ENCODE measurements at regions not wholly inside any gene's neighbourhood (a gene's known extent, or its start where the extent isn't known, plus 50 kb on each side); places are given as distances from the start of the nearest gene placed in this dataset.
"Not testable (repeated sequence)": the region's sequence is repeated elsewhere in the genome, so short reads cannot be mapped to it uniquely, and the experiment has no call there.

DNA sequence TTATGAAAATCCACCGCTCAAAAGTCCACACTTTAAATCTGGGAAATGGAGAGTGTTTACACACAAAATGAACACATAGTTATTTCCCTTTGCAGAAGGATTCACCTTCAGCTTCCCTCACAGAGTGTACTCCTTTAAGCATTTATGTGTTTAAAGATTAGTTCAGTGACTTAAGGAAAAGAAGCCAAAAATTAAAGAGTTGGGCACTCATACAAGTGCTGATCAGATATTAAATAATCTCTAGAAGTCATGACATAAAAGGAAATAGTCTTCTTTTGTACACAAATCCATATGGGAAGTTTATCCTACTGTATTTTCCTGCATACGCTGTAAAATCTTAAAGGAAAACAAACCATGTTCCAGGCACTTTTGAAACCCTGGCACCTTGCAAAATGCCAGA, 174.2 kb downstream of the LNPK start:
- DNase-seq = no peak

DNA sequence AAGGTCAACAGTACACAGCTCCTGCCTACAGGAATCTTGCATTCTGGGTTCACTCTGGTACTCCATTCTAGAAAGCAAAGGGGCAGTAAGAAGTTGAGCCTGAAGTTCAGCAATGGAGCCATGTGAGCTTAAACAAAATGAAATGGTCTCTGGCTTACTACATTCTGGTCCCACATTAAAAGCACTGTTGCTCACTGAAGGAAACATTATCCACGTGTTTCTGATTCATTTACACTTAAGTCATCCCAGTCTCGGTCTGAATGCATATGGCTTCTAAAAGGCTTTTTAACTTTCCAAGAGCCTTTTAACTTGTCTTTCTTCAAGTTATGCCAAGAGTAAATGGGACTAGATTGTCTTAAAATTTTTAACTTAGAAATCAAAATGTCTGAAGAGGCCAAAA, 177.8 kb downstream of the LNPK start:
- no peak for DNase-seq

DNA sequence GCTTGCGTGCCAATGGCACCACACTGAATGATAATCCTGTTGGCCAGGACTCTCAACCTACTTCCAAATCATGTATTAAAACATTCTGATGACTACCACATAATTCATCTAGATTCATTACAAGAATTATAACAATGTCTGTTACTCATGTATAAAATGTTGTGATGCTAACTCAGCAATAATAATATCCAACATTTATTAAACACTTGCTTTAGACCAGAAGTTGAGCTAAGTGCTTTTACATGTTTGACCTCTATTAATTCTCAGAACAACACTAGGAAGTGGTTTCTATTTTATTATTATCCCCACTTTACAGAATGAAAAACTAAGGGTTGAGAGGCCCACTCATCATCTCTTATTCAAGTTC, 178.4 kb downstream of the LNPK start:
- no peak for DNase-seq

DNA sequence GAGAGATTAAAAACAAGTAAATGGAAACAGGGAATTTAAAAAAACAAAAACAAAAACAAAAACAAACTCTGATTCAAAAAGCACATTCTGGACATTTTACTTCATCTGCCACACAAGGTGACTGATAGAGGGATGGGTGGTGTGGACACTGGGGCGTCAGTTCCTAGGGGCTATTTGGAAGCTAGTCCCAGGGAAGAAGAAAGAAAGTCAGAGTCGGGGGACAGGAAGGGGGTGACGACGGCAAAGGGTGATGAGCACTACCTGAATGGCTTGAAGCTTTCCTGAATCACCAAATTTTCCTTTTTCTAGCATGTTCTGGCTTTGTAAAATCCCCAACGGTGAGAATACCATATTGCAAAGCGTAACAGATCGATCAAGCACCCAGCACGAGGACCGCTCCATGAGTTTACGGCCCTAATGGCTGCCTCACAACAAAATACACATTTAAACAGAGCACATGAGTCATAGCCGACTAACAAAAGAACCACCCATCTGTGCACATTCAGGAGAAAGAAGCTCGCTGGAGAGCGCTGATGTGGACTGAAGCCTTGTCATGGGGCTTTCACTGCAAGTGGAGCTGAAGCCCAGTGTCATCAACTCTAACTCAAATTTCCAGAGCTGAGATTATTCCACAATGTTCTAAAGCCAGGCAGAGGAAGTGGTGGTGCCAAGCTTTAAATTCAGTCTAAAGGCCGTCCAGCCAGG, 178.9 kb downstream of the LNPK start:
- DNase-seq = no peak

DNA sequence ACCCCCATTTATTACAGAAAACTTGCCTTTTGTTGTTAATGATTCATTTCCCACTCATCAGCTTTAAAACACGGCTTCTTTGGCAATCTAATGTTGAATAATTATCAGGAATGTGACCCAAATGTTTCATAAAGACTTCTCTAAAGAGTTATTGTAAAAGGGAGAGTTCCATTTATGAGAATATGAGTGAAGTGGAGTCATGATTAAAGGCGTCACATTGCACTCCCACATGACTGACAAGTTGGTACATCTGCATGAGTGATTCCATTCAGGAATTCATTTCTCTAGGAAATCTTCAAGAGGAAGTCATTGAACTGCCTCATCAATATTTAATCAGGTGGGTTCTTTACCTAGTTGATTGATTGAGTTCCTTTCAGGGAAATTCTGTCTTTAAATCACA, 184.8 kb downstream of the LNPK start:
- no peak for DNase-seq

DNA sequence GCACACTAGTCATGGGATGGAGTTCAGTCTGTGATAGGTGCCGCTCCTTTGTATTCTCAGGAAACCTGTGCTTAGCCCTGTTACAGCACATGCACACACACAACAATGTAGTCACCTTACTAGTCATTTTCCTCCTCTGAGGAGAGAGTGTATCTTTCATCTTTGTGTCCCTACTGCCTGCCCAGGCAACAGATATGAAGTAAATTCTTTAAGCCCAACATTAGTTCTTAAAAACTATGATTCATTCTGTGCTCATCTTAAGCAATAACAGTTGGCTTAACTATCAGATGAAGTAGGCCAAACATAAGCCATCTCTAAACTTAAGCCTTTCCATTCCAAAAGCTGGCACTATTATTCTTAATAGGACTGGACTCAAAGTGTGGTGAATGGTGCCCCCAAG, 186.5 kb downstream of the LNPK start:
- no peak for DNase-seq

DNA sequence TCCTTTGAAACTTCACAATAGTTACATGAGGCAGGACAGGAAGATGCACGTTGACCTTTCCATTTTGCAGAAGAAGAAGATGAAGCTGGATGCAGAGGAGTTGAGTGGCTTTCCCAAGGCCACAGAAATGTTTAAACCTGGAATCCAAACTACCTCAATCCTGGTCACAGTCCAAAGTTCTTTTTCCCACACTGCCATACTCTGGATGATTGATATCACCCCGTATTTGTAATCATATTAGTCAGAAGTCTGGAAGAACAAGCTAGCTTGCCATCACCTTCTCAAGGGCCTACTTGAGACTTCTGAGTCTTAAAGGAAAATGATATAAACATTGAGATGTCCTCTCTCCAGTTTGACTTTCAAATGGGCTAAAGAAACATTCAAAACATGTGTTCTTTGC, 190.1 kb downstream of the LNPK start:
- DNase-seq = peak; percentile 7

DNA sequence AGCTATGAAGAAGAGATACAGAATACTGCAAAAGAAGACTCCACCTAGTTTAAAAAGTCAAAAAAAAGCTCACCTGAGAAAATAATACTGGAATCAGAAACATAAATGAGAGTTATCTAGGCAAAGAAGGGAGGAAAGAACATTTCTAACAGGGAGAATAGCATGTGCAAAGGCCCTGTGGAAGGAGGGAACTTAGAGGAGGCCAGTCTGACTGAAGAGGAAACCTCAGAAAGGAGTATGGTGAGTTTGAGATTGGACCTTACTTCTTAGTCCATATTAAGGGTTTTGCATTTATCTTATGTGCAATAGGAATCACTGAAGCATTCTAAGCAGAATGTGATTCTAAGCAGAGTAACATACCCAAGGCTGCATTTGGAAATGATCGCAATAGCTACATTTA, 193.2 kb downstream of the LNPK start:
- no peak for DNase-seq

DNA sequence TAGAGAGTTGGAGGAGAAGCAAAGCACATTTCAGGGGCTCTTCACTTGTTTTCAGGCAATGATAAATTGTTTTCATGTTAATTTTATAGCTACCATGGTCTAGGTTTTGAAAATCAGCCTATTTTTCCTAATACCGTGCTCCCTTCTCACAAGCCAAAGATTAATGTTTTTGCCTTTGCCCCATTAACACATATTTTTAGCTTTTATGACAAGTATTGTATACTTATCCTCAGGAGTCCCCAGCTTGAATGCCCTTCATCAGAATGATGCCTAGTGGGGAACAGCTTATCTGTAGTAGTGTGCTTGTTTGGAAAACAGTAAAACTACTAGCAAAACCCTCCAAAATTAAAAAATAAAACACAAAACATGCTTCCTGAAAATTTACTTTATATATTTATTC, 194.0 kb downstream of the LNPK start:
- no peak for DNase-seq

DNA sequence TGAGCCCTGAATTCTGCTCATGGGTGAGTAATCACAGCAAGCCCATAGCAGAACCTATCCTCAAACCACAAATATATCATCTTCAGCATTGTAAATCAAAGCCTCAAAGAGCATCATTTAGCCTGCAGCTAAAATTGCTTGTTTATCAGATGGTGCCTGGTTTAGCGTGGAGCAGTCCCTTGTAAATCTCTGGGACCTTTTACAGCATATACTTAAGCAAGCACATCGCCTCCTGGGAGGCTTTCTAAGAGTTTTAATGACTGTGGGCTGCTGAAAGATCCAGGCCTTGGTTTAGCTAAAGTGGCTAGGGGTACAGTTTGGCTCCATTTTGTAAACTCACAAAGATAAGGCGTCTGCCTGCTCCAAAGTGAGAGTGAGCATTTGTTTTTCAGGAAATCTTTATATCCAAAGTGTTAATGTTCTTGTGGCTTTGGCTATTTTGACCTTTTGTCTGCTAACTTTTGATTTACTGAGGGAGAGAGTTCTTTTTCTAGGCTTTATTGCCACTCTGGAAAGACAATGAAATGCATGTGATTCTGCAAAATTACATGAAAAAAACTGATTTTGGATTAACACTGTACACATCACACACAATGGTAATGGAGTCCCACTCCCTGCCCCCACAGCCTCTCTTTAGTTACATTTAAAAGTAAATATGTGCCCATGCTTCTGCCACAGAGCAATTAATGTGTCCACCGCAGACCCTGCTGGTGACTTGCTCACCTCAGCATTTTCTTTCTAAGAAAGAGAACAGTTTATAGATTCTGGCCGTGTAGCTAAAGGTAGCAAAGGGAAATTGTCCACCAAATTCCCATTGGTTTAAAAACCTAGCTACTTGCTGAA, 194.8 kb downstream of the LNPK start:
- DNase-seq = peak; percentile 56

DNA sequence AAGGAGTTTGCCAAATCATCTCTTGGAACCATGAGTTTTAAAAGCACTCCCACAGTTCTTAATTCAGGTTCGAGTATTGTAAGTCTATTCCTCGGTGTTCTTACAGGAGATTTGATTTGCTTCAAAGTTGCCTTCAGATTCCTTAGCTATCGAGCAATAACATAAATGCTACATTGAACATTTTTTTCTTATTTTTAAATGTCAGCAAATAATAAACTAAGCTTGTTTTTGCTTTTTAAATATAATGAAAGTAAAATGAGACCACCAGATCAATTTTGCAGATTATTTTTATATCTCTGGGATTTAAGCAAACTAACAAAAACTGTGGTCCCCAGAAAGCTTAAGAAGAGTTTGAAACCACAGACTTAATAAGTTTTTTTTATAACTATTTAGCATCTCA, 195.5 kb downstream of the LNPK start:
- DNase-seq = no peak

DNA sequence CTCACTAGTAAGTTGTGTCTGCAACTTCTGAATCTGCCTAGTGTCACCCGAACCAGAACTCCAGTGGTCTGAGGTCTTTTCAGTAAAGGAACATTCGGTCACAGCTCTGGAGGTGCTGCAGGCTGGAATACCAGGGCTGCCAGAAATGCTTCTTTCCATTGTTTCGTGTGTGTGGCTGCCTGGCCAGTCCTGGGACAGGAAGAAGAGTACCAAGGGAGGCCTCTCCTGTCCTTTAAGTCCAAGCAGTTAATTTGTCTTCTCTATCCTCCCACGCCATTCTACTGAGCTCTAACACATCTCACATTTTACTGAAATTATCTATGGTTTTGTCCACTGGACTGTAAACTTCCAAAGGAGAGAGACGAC, 196.0 kb downstream of the LNPK start:
- DNase-seq = no peak

DNA sequence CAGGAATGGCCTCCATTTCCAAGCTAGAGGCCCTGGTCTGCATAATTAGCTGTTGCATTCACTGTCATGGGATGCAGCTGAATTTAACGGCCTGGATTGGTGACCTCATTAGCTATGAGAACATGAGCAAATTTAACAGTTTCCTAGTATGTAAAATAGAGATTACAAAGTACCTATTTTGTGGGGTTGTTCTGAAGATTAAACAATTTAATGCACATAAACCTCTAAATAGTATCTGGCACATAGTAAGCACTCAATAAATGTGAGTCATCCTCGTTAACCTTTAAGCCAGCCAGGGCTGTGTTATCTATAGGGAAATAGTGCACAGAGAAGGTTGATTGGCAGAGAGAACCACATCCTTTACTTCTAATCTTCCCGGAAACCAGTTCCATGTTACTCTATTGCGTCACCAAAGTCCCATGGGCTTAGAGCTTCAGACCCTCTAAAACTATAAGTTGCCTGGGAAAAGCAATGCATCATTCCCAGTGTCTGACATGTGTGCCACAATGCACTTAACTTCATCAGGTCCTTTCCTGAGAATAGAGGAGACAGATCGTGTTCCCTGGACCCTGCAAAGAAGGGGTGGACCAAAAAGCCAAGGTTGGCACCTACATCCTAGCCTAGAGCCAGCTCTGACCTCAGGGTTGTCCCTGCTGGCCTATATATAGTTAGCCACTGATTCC, 196.5 kb downstream of the LNPK start:
- DNase-seq = peak; percentile 18

DNA sequence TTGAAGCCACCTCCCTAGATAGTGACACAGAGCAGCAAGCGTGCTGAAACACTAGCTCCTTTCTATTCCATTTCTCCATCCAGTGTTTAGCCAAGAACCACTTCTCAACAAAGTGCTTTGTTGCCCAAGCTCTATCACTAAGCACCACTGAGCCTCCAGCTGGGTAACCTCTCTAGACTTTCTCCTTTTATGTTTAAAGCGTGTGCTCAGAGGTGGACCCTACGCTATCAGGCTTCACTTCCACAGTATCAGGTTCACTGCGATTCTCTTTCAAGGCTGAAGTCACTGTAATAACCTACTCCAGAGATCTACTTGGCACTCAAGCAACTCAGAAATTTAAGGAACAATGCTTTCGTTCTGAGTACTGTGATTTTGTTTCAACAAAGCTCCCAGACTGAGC, 197.9 kb downstream of the LNPK start:
- no peak for DNase-seq

DNA sequence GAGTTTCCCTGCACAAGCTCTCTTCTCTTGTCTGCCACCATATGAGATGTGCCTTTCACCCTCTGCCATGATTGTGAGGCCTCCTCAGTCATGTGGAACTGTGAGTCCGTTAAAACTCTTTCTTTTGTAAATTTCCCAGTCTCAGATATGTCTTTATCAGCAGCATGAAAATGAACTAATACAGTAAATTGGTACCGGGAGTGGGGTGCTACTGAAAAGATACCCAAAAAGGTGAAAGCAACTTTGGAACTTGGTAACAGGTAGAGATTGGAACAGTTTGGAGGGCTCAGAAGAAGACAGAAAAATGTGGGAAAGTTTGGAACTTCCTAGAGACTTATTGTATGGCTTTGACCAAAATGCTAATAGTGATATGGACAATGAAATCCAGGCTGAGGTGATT, 205.6 kb downstream of the LNPK start:
- DNase-seq = not testable (repeated sequence)

DNA sequence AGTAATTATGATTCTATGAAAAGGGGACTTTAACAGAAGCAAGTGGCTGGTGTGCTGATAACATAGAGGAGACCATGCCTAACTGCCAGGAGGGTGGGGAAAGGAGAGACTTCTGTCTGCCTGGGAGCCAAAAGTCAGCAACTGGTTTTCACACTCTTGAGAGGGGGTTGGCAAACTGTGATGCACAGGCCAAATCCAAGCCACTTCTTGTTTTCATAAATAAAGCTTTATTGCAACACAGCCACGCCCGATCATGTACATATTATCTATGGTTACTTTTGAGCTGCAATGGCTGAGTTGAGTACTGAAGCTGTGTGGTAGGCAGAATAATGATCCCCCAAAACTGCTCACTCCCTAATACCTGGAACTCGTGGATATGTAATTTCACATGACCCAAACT, 208.4 kb downstream of the LNPK start:
- DNase-seq = no peak

DNA sequence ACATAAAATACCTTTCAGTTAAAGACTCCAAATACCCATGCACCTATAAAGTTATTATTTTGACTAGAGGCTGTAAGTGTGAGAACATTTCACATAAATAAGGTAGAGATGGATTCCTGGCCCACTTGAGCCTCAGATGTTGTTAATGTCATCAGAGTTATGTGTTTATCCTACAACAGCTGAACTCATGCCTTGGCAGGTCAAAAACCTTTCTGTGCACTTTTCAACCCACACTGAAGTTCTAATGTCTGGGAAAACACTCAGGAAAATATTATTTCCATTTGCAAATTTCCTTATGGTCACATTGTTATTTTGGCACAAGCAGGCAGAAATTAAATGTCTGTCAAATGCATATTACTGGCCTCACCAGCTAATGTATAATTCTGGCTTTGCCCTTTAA, 209.2 kb downstream of the LNPK start:
- no peak for DNase-seq

DNA sequence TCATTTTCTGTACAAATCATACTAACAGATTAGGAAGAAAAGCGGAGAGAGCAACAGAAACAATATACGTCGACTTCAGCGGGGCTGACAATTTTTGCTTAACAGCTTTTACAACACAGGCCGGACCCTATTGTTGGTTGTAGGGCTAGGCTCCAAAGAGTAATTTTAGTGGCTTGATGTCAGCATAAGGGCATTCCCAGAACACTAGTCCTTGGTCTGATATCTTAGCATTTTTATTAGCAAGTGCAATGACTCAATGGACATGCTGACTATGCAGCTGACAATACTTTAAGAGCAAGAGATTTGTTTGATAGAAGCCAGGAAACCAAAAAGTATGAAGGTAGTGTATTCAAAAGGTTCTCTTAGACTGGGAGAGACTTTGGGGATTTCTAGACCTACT, 209.9 kb downstream of the LNPK start:
- DNase-seq = no peak

DNA sequence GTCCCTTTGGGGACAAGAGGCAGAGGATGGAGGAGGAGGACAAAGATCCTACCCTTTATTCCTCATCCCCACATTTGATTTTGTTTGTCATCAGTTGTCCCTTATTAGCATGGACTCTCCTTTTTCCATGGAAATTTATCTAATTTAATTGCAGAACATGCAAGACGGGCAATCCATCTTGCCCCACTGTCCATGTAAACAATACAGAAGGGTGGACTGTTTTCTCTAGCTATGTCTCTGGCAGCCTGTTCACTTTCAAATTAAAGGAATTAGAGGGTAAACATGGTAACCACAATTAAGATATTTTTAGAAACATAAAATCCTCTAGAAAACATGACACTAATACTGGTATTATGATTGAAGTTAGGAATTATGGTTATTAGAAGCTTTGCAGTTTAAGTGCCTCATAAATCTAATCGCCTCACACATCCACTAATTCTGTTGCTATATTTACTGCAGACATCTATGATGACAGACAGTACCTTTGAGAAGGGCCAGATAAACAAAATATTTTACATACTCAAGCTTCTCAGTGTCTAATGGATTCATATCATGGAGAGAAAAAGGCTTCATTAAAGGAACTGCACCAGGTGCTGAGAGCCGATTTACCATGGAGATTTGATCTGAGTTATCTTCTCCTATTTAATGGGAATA, 215.5 kb downstream of the LNPK start:
- DNase-seq = no peak

DNA sequence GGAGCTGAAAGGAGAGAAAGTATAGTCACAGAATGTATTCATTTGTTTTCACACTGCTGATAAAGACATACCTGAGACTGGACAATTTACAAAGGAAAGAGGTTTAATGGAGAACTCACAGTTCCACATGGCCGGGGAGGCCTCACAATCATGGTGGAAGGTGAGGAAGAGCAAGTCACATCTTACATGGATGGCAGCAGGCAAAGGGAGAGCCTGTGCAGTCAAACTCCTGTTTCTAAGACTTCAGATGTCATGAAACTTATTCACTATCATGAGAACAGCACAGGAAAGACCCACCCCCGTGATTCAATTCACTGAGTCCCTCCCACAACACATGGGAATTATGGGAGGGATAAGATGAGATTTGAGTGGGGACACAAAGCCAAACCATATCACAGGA, 224.7 kb downstream of the LNPK start:
- DNase-seq = not testable (repeated sequence)

DNA sequence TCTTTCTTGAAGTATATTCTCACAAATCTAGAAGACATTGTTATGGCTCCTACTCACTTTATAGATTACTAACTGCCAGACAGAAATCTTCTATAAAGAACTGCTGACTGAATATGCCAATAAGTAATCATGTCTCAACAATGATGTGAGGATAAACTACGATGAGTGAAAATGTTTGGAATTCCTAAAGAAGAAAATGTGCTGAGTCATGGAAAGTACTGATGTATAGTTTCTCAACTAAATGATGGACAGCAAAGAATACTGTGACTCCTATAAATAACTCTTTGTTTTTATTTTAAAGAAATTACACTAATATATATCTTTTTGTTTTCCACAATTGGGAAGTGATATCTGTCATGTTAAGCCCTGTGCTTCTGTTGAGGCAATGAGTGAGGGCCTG, 232.9 kb downstream of the LNPK start:
- peak; percentile 12 for DNase-seq

DNA sequence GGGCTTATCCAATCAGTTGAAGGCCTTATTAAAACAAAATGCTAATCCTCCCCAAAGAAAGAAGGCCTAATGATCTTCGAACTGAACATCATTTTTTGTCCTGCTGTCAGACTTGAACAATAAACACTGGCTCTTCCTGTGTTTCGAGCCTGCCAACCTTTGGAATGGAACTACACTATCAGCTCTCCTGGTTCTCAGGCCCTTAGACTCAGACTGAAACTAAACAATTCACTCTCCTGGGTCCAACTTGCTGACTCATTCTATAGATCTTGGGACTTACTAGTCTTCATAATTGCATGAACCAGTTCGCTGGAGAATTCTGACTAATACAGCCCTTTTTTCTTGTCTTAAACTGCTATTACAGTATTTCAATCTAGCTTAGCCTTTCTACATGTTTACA, 235.2 kb downstream of the LNPK start:
- peak; percentile 38 for DNase-seq

DNA sequence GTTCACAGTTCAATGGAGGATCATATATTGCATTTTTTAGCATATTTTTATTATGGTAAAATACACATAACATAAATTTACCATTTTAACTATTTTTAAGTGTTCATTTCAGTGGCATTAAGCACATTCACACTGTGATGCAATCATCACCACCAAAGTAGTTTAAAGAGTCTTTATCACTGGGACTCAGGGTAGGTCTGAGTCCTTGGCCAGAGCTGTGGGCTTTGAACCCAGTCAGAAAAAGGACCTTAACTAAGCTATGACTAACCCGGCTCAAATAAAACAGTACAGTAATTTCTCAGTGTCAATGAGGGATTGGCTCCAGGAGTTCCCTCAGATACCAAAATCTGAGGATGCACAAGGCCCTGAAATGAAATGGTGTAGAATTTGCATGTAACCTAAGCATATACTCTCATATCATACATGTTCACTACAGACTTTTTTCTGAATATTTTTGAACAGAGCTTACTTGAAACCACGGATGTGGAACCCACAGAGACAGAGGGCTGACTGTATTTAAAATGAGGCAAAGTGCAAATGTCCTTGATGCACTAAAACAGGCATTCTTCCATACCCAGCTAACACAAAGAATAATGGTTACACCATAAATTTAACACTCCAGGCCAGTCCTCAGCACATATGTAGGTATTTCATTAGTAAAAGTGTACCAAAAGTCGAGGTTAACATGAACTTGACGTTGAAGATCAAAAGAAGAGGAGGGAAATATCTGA, 246.2 kb downstream of the LNPK start:
- DNase-seq = no peak

All from fibroblast of skin of right quadriceps (primary cell).